ENCODE measurements at regions not wholly inside any gene's neighbourhood (a gene's known extent, or its start where the extent isn't known, plus 50 kb on each side); places are given as distances from the start of the nearest gene placed in this dataset.
"Not testable (repeated sequence)": the region's sequence is repeated elsewhere in the genome, so short reads cannot be mapped to it uniquely, and the experiment has no call there.

- no peak overlapping the region for H3K27ac ChIP-seq (ENCODE audit: low read depth, low read length)
- WGBS, 3 donors, result 76 to 88% (median 85%) methylated on average over 4 of the region's 4 CpGs
Measured at GRCh38 chr12:115824936-115825602, 452.4 kb downstream of the MED13L start.

GRCh38 chr12:115823635-115824034 is 453.9 kb downstream of the MED13L start:
- WGBS, 3 donors, result 20 to 26% (median 21%) methylated on average over 5 of the region's 5 CpGs
- H3K27ac ChIP-seq (ENCODE audit: low read depth, low read length), result no peak overlapping the region

- no peak overlapping the region for H3K27ac ChIP-seq (ENCODE audit: low read depth, low read length)
- WGBS, 3 donors, result 55 to 65% (median 62%) methylated on average over 3 of the region's 3 CpGs
Measured at GRCh38 chr12:115820656-115821055, 456.8 kb downstream of the MED13L start.

GRCh38 chr12:115818973-115819372 is 458.5 kb downstream of the MED13L start:
- 78 to 87% (median 86%) methylated on average over 5 of the region's 5 CpGs for WGBS, 3 donors
- no peak overlapping the region for H3K27ac ChIP-seq (ENCODE audit: low read depth, low read length)

- WGBS, 3 donors, result 28 to 67% (median 60%) methylated on average over 9 of the region's 9 CpGs
Measured at GRCh38 chr12:115817389-115817788, 460.1 kb downstream of the MED13L start.

DNA sequence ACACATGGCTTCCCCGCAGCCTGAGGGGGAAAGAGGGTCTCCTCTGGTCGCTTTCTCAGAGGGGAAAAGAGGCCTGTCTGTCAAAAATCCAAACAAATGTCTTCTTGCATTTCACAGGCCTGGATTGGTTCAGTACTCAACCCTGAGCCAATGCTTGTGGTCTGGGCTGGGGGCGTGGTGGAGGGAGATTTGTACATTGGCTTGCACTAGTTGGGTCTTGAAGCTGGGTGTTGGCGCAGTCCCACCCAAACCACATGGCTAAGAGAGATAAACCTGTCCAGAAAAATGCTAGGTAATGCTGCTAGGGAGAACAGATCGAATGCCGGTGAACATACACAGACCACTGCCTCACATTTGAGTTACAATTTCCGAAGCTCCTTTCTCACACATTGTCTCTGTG is 461.6 kb downstream of the MED13L start:
- no peak overlapping the region for H3K27ac ChIP-seq (ENCODE audit: low read depth, low read length)
- WGBS, 3 donors, result 71 to 90% (median 78%) methylated on average over 7 of the region's 7 CpGs

More at GRCh38 chr12:115817389-115817788, 460.1 kb downstream of the MED13L start:
- no peak overlapping the region for H3K27ac ChIP-seq (ENCODE audit: low read depth, low read length)

- 55 to 73% (median 68%) methylated on average over 2 of the region's 2 CpGs for WGBS, 3 donors
- no peak overlapping the region for H3K27ac ChIP-seq (ENCODE audit: low read depth, low read length)
Measured at GRCh38 chr12:115813256-115813655, 464.2 kb downstream of the MED13L start.

DNA sequence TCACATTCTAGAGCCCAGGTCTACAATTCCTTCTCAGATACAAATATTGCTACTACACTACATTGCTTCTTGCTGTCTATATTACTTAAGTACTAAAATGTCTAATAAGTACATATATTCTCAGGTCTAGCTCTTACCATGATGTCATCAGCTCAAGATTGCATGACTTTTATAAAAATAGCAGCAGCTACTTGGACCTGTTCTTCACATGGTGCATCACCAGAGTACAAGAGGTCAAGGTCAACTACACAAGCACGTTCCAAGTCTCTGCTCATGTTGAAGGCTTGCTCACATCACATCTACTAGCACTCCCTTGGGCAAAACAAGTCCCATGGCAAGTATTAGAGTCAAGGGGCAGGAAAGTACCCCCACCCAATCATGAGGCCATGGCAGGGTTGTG is 465.6 kb downstream of the MED13L start:
- H3K27ac ChIP-seq (ENCODE audit: low read depth, low read length), result no peak overlapping the region
- WGBS, 3 donors, result 41 to 56% (median 53%) methylated on average over 1 of the region's 1 CpG

DNA sequence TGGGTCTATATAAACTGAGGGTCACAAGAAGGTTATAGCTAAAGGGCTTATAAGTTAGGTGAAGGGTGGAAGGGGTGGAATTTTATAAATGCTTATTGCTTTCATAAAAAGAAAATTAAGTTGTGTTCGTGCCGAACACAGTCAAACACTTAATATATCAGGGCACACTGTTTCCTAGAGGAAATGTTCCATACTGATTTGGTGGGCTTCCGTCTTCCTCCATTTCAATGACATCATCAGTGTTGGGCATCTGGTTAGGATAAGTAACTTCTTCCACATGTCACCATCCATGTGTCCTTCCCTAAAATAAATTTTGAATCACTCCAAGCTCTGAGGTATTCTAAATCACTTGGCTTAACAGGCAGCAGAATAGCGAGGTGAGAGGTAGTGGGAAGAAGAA is 466.4 kb downstream of the MED13L start:
- WGBS, 3 donors, result 44 to 69% (median 59%) methylated on average over 4 of the region's 4 CpGs
- H3K27ac ChIP-seq (ENCODE audit: low read depth, low read length), result no peak overlapping the region

GRCh38 chr12:115810122-115810901 is 467.2 kb downstream of the MED13L start:
- H3K27ac ChIP-seq (ENCODE audit: low read depth, low read length), result no peak overlapping the region
- 33 to 52% (median 46%) methylated on average over 13 of the region's 13 CpGs for WGBS, 3 donors

GRCh38 chr12:115806000-115806399 is 471.5 kb downstream of the MED13L start:
- 72 to 78% (median 74%) methylated on average over 3 of the region's 3 CpGs for WGBS, 3 donors
- no peak overlapping the region for H3K27ac ChIP-seq (ENCODE audit: low read depth, low read length)

- WGBS, 3 donors, result 67 to 86% (median 86%) methylated on average over 3 of the region's 3 CpGs
- H3K27ac ChIP-seq (ENCODE audit: low read depth, low read length), result no peak overlapping the region
Measured at GRCh38 chr12:115802767-115803166, 474.7 kb downstream of the MED13L start.

DNA sequence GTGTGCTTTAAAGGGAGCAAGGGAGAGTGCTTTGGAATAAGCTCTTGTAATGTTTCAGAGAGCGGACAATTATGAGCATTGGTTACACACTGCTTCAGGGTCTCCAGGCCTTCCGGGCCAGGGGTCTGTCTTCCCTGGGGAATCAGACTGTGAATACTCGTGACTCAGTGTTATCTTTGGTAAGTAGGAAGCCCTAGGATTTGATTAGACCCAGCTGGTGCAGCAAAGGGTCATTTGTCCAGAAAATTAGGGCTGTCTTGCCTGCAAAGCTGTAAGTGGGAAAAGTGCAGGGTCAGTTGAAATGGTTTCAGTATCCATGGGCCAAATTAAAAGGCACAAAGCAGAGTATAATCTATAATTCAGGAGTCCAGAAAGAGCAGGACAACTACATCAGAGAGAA is 475.6 kb downstream of the MED13L start:
- WGBS, 3 donors, result 37 to 41% (median 39%) methylated on average over 3 of the region's 3 CpGs
- no peak overlapping the region for H3K27ac ChIP-seq (ENCODE audit: low read depth, low read length)

GRCh38 chr12:115799610-115800009 is 477.9 kb downstream of the MED13L start:
- WGBS, 3 donors, result 82 to 94% (median 90%) methylated on average over 4 of the region's 4 CpGs
- no peak overlapping the region for H3K27ac ChIP-seq (ENCODE audit: low read depth, low read length)

DNA sequence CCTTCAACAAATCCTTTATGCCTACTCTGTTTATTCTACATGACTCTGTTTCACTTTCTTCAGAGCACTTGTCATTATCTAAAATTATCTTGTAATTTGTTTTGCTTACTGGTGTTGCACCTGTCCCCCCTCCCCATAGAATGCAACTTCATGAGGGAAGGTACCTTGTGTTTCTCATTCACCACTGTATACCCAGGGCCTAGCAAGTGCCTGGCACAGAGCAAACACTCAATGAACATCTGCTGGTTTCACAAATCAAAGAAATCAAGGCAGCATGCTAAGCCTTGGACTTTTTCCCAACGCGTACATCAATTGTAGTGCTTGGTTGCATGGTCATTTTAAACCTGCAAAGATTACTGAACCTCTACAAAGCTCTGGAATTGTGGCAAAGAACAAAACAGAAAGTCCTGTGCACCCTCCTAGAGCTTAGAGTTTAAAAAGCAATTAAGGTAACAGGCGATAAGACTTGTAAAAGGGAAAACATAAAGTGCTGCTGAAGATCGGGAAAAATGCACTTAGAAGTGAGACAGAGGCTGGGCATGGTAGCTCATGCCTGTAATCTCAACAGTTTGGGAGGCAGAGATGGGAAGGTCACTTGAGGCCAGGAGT is 479.1 kb downstream of the MED13L start:
- 64 to 84% (median 80%) methylated on average over 4 of the region's 4 CpGs for WGBS, 3 donors
- H3K27ac ChIP-seq (ENCODE audit: low read depth, low read length), result no peak overlapping the region

GRCh38 chr12:115794659-115795081 is 482.8 kb downstream of the MED13L start:
- 49 to 75% (median 71%) methylated on average over 6 of the region's 6 CpGs for WGBS, 3 donors
- no peak overlapping the region for H3K27ac ChIP-seq (ENCODE audit: low read depth, low read length)

- H3K27ac ChIP-seq (ENCODE audit: low read depth, low read length), result no peak overlapping the region
- WGBS, 3 donors, result 74 to 87% (median 81%) methylated on average over 4 of the region's 4 CpGs
Measured at GRCh38 chr12:115791331-115791730, 486.2 kb downstream of the MED13L start.

- no peak overlapping the region for H3K27ac ChIP-seq (ENCODE audit: low read depth, low read length)
- 93 to 100% (median 94%) methylated on average over 1 of the region's 1 CpG for WGBS, 3 donors
Measured at GRCh38 chr12:115790526-115790925, 487.0 kb downstream of the MED13L start.

GRCh38 chr12:115786490-115786889 is 491.0 kb downstream of the MED13L start:
- WGBS, 3 donors, result 70 to 99% (median 74%) methylated on average over 3 of the region's 3 CpGs
- not testable (repeated sequence) for H3K27ac ChIP-seq (ENCODE audit: low read depth, low read length)

Data from adipose tissue (tissue), 3 donors.